Central memory CD8-positive, alpha-beta T cell (primary cell): ENCODE measurements at regions not wholly inside any gene's neighbourhood (a gene's known extent, or its start where the extent isn't known, plus 50 kb on each side); places are given as distances from the start of the nearest gene placed in this dataset.
"Not testable (repeated sequence)": the region's sequence is repeated elsewhere in the genome, so short reads cannot be mapped to it uniquely, and the experiment has no call there.

Source experiments
- ATAC-seq: fragments of 150-1000 bp; cut with Tn5 transposase; replicated peaks from 2 replicates; pipeline ENCODE4 v1.10.0; 2022; ENCODE audit warnings: mild to moderate bottlenecking, moderate FRiP score, moderate number of reproducible peaks; ENCODE audit not compliant: poor library complexity, severe bottlenecking; ENCODE audit errors: extremely low read depth
- DNase-seq, 2 donors: peaks; one replicate each; pipeline ENCODE4 v3.0.0; 2021; ENCODE audit warnings: low spot score in 2 of 2
- H3K27ac Mint-ChIP-seq: one replicate; pipeline ENCODE4 v1.8.0; 2022; ENCODE audit warnings: low read depth, mild to moderate bottlenecking, moderate library complexity, mixed read lengths
- H3K27me3 Mint-ChIP-seq: one replicate; pipeline ENCODE4 v1.8.0; 2022; ENCODE audit warnings: mixed read lengths
- H3K36me3 Mint-ChIP-seq: one replicate; pipeline ENCODE4 v1.8.0; 2022; ENCODE audit warnings: mild to moderate bottlenecking, moderate library complexity, mixed read lengths; ENCODE audit not compliant: insufficient read depth
- H3K4me1 Mint-ChIP-seq: one replicate; pipeline ENCODE4 v1.8.0; 2022; ENCODE audit warnings: mixed read lengths
- H3K4me3 Mint-ChIP-seq: one replicate; pipeline ENCODE4 v1.8.0; 2022; ENCODE audit warnings: mild to moderate bottlenecking, moderate library complexity, mixed read lengths
- H3K9me3 Mint-ChIP-seq: one replicate; pipeline ENCODE4 v1.8.0; 2022; ENCODE audit warnings: mixed read lengths

GRCh38 chr7:142477801-142478200 lies 219.9 kb upstream of the PRSS58 start:
- H3K4me3 Mint-ChIP-seq = not testable (repeated sequence)

GRCh38 chr7:142477079-142477651 lies 219.3 kb upstream of the PRSS58 start:
- Mint-ChIP-seq H3K9me3 (no peaks in the 10 kb centered on the region), H3K27ac (peak overlapping the region; percentile 44), H3K4me1 (peaks cover 33% of the 10 kb centered on the region), H3K4me3 (peak overlapping the region; percentile 45), H3K27me3 (no peaks in the 10 kb centered on the region), H3K36me3 (no peaks in the 10 kb centered on the region)
- no peak for DNase-seq
- no peak for ATAC-seq

More at GRCh38 chr7:142477801-142478200, 219.9 kb upstream of the PRSS58 start:
- not testable (repeated sequence) for DNase-seq, H3K27me3 Mint-ChIP-seq, ATAC-seq, H3K9me3 Mint-ChIP-seq, H3K36me3 Mint-ChIP-seq
- Mint-ChIP-seq H3K4me1 (peaks cover 37% of the 10 kb centered on the region), H3K27ac (peak overlapping the region; percentile 44)

GRCh38 chr7:142476077-142476476 lies 218.2 kb upstream of the PRSS58 start:
- Mint-ChIP-seq H3K27ac (no peak overlapping the region), H3K27me3 (no peaks in the 10 kb centered on the region), H3K4me1 (peaks cover 29% of the 10 kb centered on the region), H3K4me3 (no peak overlapping the region), H3K36me3 (no peaks in the 10 kb centered on the region), H3K9me3 (no peaks in the 10 kb centered on the region)
- ATAC-seq (no peak), DNase-seq (no peak)

- Mint-ChIP-seq H3K27ac (no peak overlapping the region), H3K4me1 (peaks cover 16% of the 10 kb centered on the region), H3K9me3 (no peaks in the 10 kb centered on the region), H3K27me3 (no peaks in the 10 kb centered on the region), H3K36me3 (no peaks in the 10 kb centered on the region), H3K4me3 (no peak overlapping the region)
- ATAC-seq = no peak
- DNase-seq = no peak
Measured at GRCh38 chr7:142471820-142472219, 214.0 kb upstream of the PRSS58 start.

GRCh38 chr7:142470544-142470830 lies 212.6 kb upstream of the PRSS58 start:
- Mint-ChIP-seq H3K27me3 (no peaks in the 10 kb centered on the region), H3K27ac (no peak overlapping the region), H3K9me3 (no peaks in the 10 kb centered on the region), H3K36me3 (no peaks in the 10 kb centered on the region), H3K4me3 (peak overlapping the region; percentile 4), H3K4me1 (peaks cover 7% of the 10 kb centered on the region)
- ATAC-seq (no peak), DNase-seq (no peak)

GRCh38 chr7:142469696-142470543 lies 212.1 kb upstream of the PRSS58 start:
- H3K4me1 Mint-ChIP-seq = peaks cover 7% of the 10 kb centered on the region
- ATAC-seq = no peak

GRCh38 chr7:142468871-142469665 lies 211.2 kb upstream of the PRSS58 start:
- no peaks in the 10 kb centered on the region for H3K27me3 Mint-ChIP-seq
- no peak for DNase-seq
- H3K4me3 Mint-ChIP-seq = no peak overlapping the region
- H3K36me3 Mint-ChIP-seq = no peaks in the 10 kb centered on the region
- no peak for ATAC-seq
- H3K9me3 Mint-ChIP-seq = no peaks in the 10 kb centered on the region
- no peak overlapping the region for H3K27ac Mint-ChIP-seq
- peaks cover 7% of the 10 kb centered on the region for H3K4me1 Mint-ChIP-seq

More at GRCh38 chr7:142469696-142470543, 212.1 kb upstream of the PRSS58 start:
- DNase-seq = no peak
- peak overlapping the region; percentile 4 for H3K4me3 Mint-ChIP-seq
- H3K9me3 Mint-ChIP-seq = no peaks in the 10 kb centered on the region
- H3K27ac Mint-ChIP-seq = no peak overlapping the region
- no peaks in the 10 kb centered on the region for H3K36me3 Mint-ChIP-seq
- no peaks in the 10 kb centered on the region for H3K27me3 Mint-ChIP-seq

- not testable (repeated sequence) for H3K4me3 Mint-ChIP-seq, ATAC-seq, H3K9me3 Mint-ChIP-seq
Measured at GRCh38 chr7:142467056-142467655, 209.3 kb upstream of the PRSS58 start.

GRCh38 chr7:142463401-142463850 lies 205.6 kb upstream of the PRSS58 start:
- Mint-ChIP-seq H3K36me3 (no peaks in the 10 kb centered on the region), H3K9me3 (no peaks in the 10 kb centered on the region), H3K4me3 (peak overlapping the region; percentile 47), H3K4me1 (peaks cover 9% of the 10 kb centered on the region), H3K27me3 (no peaks in the 10 kb centered on the region), H3K27ac (peak overlapping the region; percentile 54)
- ATAC-seq (no peak), DNase-seq (no peak)

More at GRCh38 chr7:142467056-142467655, 209.3 kb upstream of the PRSS58 start:
- H3K36me3 Mint-ChIP-seq, H3K27ac Mint-ChIP-seq, H3K4me1 Mint-ChIP-seq, DNase-seq, H3K27me3 Mint-ChIP-seq: not testable (repeated sequence)

- DNase-seq = no peak
- H3K27ac Mint-ChIP-seq = no peak overlapping the region
Measured at GRCh38 chr7:142461437-142461836, 203.6 kb upstream of the PRSS58 start.

GRCh38 chr7:142460402-142461117 lies 202.7 kb upstream of the PRSS58 start:
- Mint-ChIP-seq H3K4me3 (no peak overlapping the region), H3K9me3 (no peaks in the 10 kb centered on the region), H3K4me1 (peaks cover 9% of the 10 kb centered on the region), H3K36me3 (no peaks in the 10 kb centered on the region), H3K27me3 (no peaks in the 10 kb centered on the region), H3K27ac (no peak overlapping the region)
- no peak for DNase-seq
- ATAC-seq = no peak

More at GRCh38 chr7:142461437-142461836, 203.6 kb upstream of the PRSS58 start:
- H3K4me3 Mint-ChIP-seq = peak overlapping the region; percentile 38
- peaks cover 9% of the 10 kb centered on the region for H3K4me1 Mint-ChIP-seq
- no peak for ATAC-seq
- H3K36me3 Mint-ChIP-seq = no peaks in the 10 kb centered on the region
- no peaks in the 10 kb centered on the region for H3K27me3 Mint-ChIP-seq
- H3K9me3 Mint-ChIP-seq = no peaks in the 10 kb centered on the region

- Mint-ChIP-seq H3K27me3 (peaks cover 1% of the 10 kb centered on the region), H3K27ac (no peak overlapping the region), H3K4me3 (peak overlapping the region; percentile 2), H3K4me1 (peaks cover 9% of the 10 kb centered on the region), H3K36me3 (peaks cover 2% of the 10 kb centered on the region), H3K9me3 (no peaks in the 10 kb centered on the region)
- DNase-seq (no peak), ATAC-seq (peak; percentile 49)
Measured at GRCh38 chr7:142459551-142459963, 201.7 kb upstream of the PRSS58 start.
